Prostate gland (tissue), 2 donors: ENCODE measurements at regions not wholly inside any gene's neighbourhood (a gene's known extent, or its start where the extent isn't known, plus 50 kb on each side); places are given as distances from the start of the nearest gene placed in this dataset.

Source experiments
- DNase-seq: peaks from one replicate; pipeline ENCODE4 v3.0.0-alpha.2; 2019; ENCODE audit warnings: low spot score
- H3K27ac ChIP-seq, 2 donors: fragments of 200-600 bp; sonication (generic); 2 replicates each; pipeline ENCODE4 v1.5.1; 2017 to 2019
- H3K27me3 ChIP-seq: fragments of 200-600 bp; sonication (generic); replicated peaks from 2 replicates; pipeline ENCODE4 v1.5.1; 2019; ENCODE audit not compliant: insufficient read depth
- H3K36me3 ChIP-seq, 2 donors: fragments of 200-600 bp; sonication (generic); 1 replicate in 1 of 2; 2 replicates in 1 of 2; pipeline versions ENCODE4 v1.5.1 to v1.8.1; 2017 to 2019
- H3K4me1 ChIP-seq: fragments of 200-600 bp; sonication (generic); replicated peaks from 2 replicates; pipeline ENCODE4 v1.5.1; 2019
- H3K4me3 ChIP-seq, 2 donors: fragments of 200-600 bp; sonication (generic); 2 replicates each; pipeline ENCODE4 v1.5.1; 2017 to 2019
- H3K9me3 ChIP-seq: fragments of 200-600 bp; sonication (generic); 2 replicates; pipeline ENCODE4 v1.5.1; 2017
- CTCF ChIP-seq, 4 experiments: fragments of 200-600 bp in 2 of 4; fragments of 450-650 bp in 2 of 4; sonication (generic) in 2 of 4; IDR thresholded peaks; 1 replicate in 3 of 4; 2 replicates in 1 of 4; pipeline ENCODE4 v1.5.1; 2016 to 2019; ENCODE audit warnings: antibody characterized with exemption in 4 of 4, mild to moderate bottlenecking in 2 of 4, moderate library complexity in 2 of 4
- POLR2A ChIP-seq: fragments of 450-650 bp; IDR thresholded peaks from one replicate; pipeline ENCODE4 v1.6.1; 2016; ENCODE audit warnings: antibody characterized with exemption, mild to moderate bottlenecking
- POLR2AphosphoS5 ChIP-seq: sonication (generic); formaldehyde crosslinking; IDR thresholded peaks from one replicate; pipeline ENCODE4 v1.6.1; 2017; ENCODE audit warnings: antibody characterized with exemption
- WGBS: methylation state at CpG from one replicate; pipeline ENCODE4 v1.1.5; 2018; 5-methylcytosine and 5-hydroxymethylcytosine counted together
- intact Hi-C: fragments of 100-400 bp; cut with DNase I; formaldehyde crosslinking; loops from one replicate; pipeline ENCODE4 v1.14.2; 2022

GRCh38 chr2:62441421-62441820 is 64.6 kb downstream of the TMEM17 start:
- DNase-seq, result no peak
- intact Hi-C loops, result no loop called here
- H3K36me3 ChIP-seq, result no peaks in the 10 kb centered on the region
- H3K4me1 ChIP-seq, result no peaks in the 10 kb centered on the region
- H3K4me3 ChIP-seq, result no peak overlapping the region
- TF ChIP-seq POLR2A (no peak), POLR2AphosphoS5 (no peak), CTCF (IDR thresholded peaks at IDR 0.05) (no peak)
- H3K27me3 ChIP-seq, result no peaks in the 10 kb centered on the region
- no peaks in the 10 kb centered on the region for H3K9me3 ChIP-seq
- 94% methylated on average over 5 of the region's 5 CpGs for WGBS
- H3K27ac ChIP-seq, result no peak overlapping the region

- H3K4me3 ChIP-seq, result no peak overlapping the region
- TF ChIP-seq POLR2A (no peak), POLR2AphosphoS5 (no peak), CTCF (IDR thresholded peaks at IDR 0.05) (no peak)
- no peaks in the 10 kb centered on the region for H3K36me3 ChIP-seq
- no peaks in the 10 kb centered on the region for H3K27me3 ChIP-seq
- no peak for DNase-seq
- 90% methylated on average over 6 of the region's 6 CpGs for WGBS
- H3K9me3 ChIP-seq, result no peaks in the 10 kb centered on the region
- intact Hi-C loops, result no loop called here
- H3K27ac ChIP-seq, result no peak overlapping the region
- H3K4me1 ChIP-seq, result no peaks in the 10 kb centered on the region
These were observed 65.6 kb downstream of the TMEM17 start for GRCh38 chr2:62440281-62440946.

- no peak for DNase-seq
- Histone ChIP-seq H3K36me3 (no peaks in the 10 kb centered on the region), H3K9me3 (no peaks in the 10 kb centered on the region), H3K4me1 (no peaks in the 10 kb centered on the region), H3K4me3 (no peak overlapping the region), H3K27ac (no peak overlapping the region), H3K27me3 (no peaks in the 10 kb centered on the region)
- TF ChIP-seq POLR2AphosphoS5 (no peak), POLR2A (no peak), CTCF (IDR thresholded peaks at IDR 0.05) (no peak)
- intact Hi-C loops, result no loop called here
- 84% methylated on average over 3 of the region's 3 CpGs for WGBS
These were observed 66.6 kb downstream of the TMEM17 start for GRCh38 chr2:62439425-62439824.

GRCh38 chr2:62437785-62438184 is 68.2 kb downstream of the TMEM17 start:
- H3K9me3 ChIP-seq, result no peaks in the 10 kb centered on the region
- WGBS, result 91% methylated on average over 5 of the region's 5 CpGs

More at GRCh38 chr2:62437785-62438184, 68.2 kb downstream of the TMEM17 start:
- no peak overlapping the region for H3K27ac ChIP-seq
- intact Hi-C loops, result no loop called here
- no peaks in the 10 kb centered on the region for H3K4me1 ChIP-seq
- H3K27me3 ChIP-seq, result no peaks in the 10 kb centered on the region
- no peak overlapping the region for H3K4me3 ChIP-seq
- no peaks in the 10 kb centered on the region for H3K36me3 ChIP-seq
- no peak for DNase-seq
- no peak for TF ChIP-seq POLR2AphosphoS5
- no peak for TF ChIP-seq POLR2A
- no peak for TF ChIP-seq CTCF (IDR thresholded peaks at IDR 0.05)
